NCI-H2227 treated with DMSO at 0.1 percent for 48 hours (cell line): ENCODE measurements at regions not wholly inside any gene's neighbourhood (a gene's known extent, or its start where the extent isn't known, plus 50 kb on each side); places are given as distances from the start of the nearest gene placed in this dataset.

Source experiments
- DNase-seq: peaks from one replicate; lab custom pipeline; 2025; lab: John Stamatoyannopoulos, UW

- DNase-seq: no peak
Observed at GRCh38 chr2:144281476-144281875, 238.4 kb downstream of the ZEB2 start.

- no peak for DNase-seq
Observed at GRCh38 chr2:144280009-144280408, 239.9 kb downstream of the ZEB2 start.

GRCh38 chr2:144279165-144279564, 240.8 kb downstream of the ZEB2 start:
- no peak for DNase-seq

GRCh38 chr2:144277622-144278354, 242.1 kb downstream of the ZEB2 start:
- no peak for DNase-seq

- DNase-seq: no peak
Observed at GRCh38 chr2:144275340-144275739, 244.6 kb downstream of the ZEB2 start.

GRCh38 chr2:144274131-144274530, 245.8 kb downstream of the ZEB2 start:
- DNase-seq: no peak

GRCh38 chr2:144270951-144271350, 249.0 kb downstream of the ZEB2 start:
- DNase-seq: no peak

- no peak for DNase-seq
Observed at GRCh38 chr2:144268036-144268678, 251.8 kb downstream of the ZEB2 start.

GRCh38 chr2:144267239-144267638, 252.7 kb downstream of the ZEB2 start:
- no peak for DNase-seq

GRCh38 chr2:144265654-144266053, 254.3 kb downstream of the ZEB2 start:
- DNase-seq: no peak

GRCh38 chr2:144261966-144262365, 258.0 kb downstream of the ZEB2 start:
- no peak for DNase-seq

GRCh38 chr2:144261336-144261735, 258.6 kb downstream of the ZEB2 start:
- no peak for DNase-seq

GRCh38 chr2:144259332-144259731, 260.6 kb downstream of the ZEB2 start:
- DNase-seq: no peak

GRCh38 chr2:144258154-144258553, 261.8 kb downstream of the ZEB2 start:
- DNase-seq: no peak

GRCh38 chr2:144256996-144257707, 262.8 kb downstream of the ZEB2 start:
- no peak for DNase-seq

GRCh38 chr2:144254342-144255235, 265.3 kb downstream of the ZEB2 start:
- no peak for DNase-seq

GRCh38 chr2:144253743-144254142, 266.2 kb downstream of the ZEB2 start:
- no peak for DNase-seq

GRCh38 chr2:144252694-144253093, 267.2 kb downstream of the ZEB2 start:
- DNase-seq: no peak

- no peak for DNase-seq
Observed at GRCh38 chr2:144249035-144249637, 270.8 kb downstream of the ZEB2 start.

GRCh38 chr2:144248350-144249034, 271.4 kb downstream of the ZEB2 start:
- DNase-seq: no peak

- no peak for DNase-seq
Observed at GRCh38 chr2:144244938-144245337, 275.0 kb downstream of the ZEB2 start.
